NCI-H446 treated with DMSO at 0.1 percent for 48 hours (cell line): ENCODE measurements at regions not wholly inside any gene's neighbourhood (a gene's known extent, or its start where the extent isn't known, plus 50 kb on each side); places are given as distances from the start of the nearest gene placed in this dataset.
"Not testable (repeated sequence)": the region's sequence is repeated elsewhere in the genome, so short reads cannot be mapped to it uniquely, and the experiment has no call there.

Experiments used
- DNase-seq: peaks from one replicate; lab custom pipeline; 2025; lab: John Stamatoyannopoulos, UW

GRCh38 chr3:165518346-165518745 is 318.9 kb downstream of the BCHE start:
- no peak for DNase-seq

- DNase-seq = no peak
Observed at GRCh38 chr3:165513715-165514701, 317.8 kb upstream of the SLITRK3 start.

GRCh38 chr3:165507576-165507975 is 311.4 kb upstream of the SLITRK3 start:
- no peak for DNase-seq

GRCh38 chr3:165507060-165507459 is 310.9 kb upstream of the SLITRK3 start:
- no peak for DNase-seq

GRCh38 chr3:165505657-165506056 is 309.5 kb upstream of the SLITRK3 start:
- DNase-seq = no peak

- DNase-seq = no peak
Observed at GRCh38 chr3:165504554-165504953, 308.4 kb upstream of the SLITRK3 start.

GRCh38 chr3:165503825-165504224 is 307.6 kb upstream of the SLITRK3 start:
- no peak for DNase-seq

GRCh38 chr3:165503346-165503745 is 307.2 kb upstream of the SLITRK3 start:
- DNase-seq = no peak

- no peak for DNase-seq
Observed at GRCh38 chr3:165502707-165503106, 306.5 kb upstream of the SLITRK3 start.

- not testable (repeated sequence) for DNase-seq
Observed at GRCh38 chr3:165498742-165499141, 302.6 kb upstream of the SLITRK3 start.

GRCh38 chr3:165491487-165491886 is 295.3 kb upstream of the SLITRK3 start:
- DNase-seq = no peak

GRCh38 chr3:165476399-165477060 is 280.3 kb upstream of the SLITRK3 start:
- no peak for DNase-seq

- no peak for DNase-seq
Observed at GRCh38 chr3:165466856-165467255, 270.7 kb upstream of the SLITRK3 start.

- no peak for DNase-seq
Observed at GRCh38 chr3:165464736-165465135, 268.6 kb upstream of the SLITRK3 start.

GRCh38 chr3:165463531-165463930 is 267.3 kb upstream of the SLITRK3 start:
- no peak for DNase-seq

- DNase-seq = peak; percentile 84
Observed at GRCh38 chr3:165462636-165463334, 266.6 kb upstream of the SLITRK3 start.

GRCh38 chr3:165459924-165460835 is 264.0 kb upstream of the SLITRK3 start:
- no peak for DNase-seq

- no peak for DNase-seq
Observed at GRCh38 chr3:165459111-165459510, 262.9 kb upstream of the SLITRK3 start.

GRCh38 chr3:165457096-165457495 is 260.9 kb upstream of the SLITRK3 start:
- DNase-seq = no peak

GRCh38 chr3:165455793-165456192 is 259.6 kb upstream of the SLITRK3 start:
- DNase-seq = no peak

GRCh38 chr3:165455360-165455759 is 259.2 kb upstream of the SLITRK3 start:
- no peak for DNase-seq
